HCT116 (cell line): ENCODE measurements at regions not wholly inside any gene's neighbourhood (a gene's known extent, or its start where the extent isn't known, plus 50 kb on each side); places are given as distances from the start of the nearest gene placed in this dataset.

ENCODE experiments used
- CEBPB ChIP-seq: IDR thresholded peaks from 2 replicates; pipeline ENCODE4 v1.6.1; 2012; ENCODE audit warnings: low read depth
- CTCF ChIP-seq, 3 experiments: fragments of 200-600 bp in 1 of 3; sonication (generic) in 1 of 3; IDR thresholded peaks in 2 of 3; conservative IDR thresholded peaks in 1 of 3; 2 replicates each; pipeline ENCODE4 v1.5.1; 2012 to 2017; ENCODE audit warnings: low read depth in 2 of 3, low read length in 2 of 3, antibody characterized with exemption in 1 of 3, borderline replicate concordance in 1 of 3, control low read depth in 1 of 3, mild to moderate bottlenecking in 1 of 3, mixed read lengths in 1 of 3, mixed run types in 1 of 3, moderate library complexity in 1 of 3; ENCODE audit not compliant: insufficient read depth in 1 of 3
- EGR1 ChIP-seq: IDR thresholded peaks from 2 replicates; pipeline ENCODE4 v1.6.1; 2012; ENCODE audit warnings: low read depth
- EZH2 ChIP-seq: fragments of 200-600 bp; sonication (generic); IDR thresholded peaks from 2 replicates; pipeline ENCODE4 v1.6.1; 2017; ENCODE audit warnings: antibody characterized with exemption, mixed run types
- EZH2phosphoT487 ChIP-seq: fragments of 200-600 bp; IDR thresholded peaks from 2 replicates; pipeline ENCODE4 v1.6.1; 2018; ENCODE audit warnings: antibody characterized with exemption, borderline replicate concordance
- JUND ChIP-seq: IDR thresholded peaks from 2 replicates; pipeline ENCODE4 v1.6.1; 2012
- MAX ChIP-seq: IDR thresholded peaks from 2 replicates; pipeline ENCODE4 v1.6.1; 2012
- POLR2A ChIP-seq: IDR thresholded peaks from 2 replicates; pipeline ENCODE4 v1.7.0; 2011; ENCODE audit warnings: borderline replicate concordance; ENCODE audit not compliant: insufficient read depth, insufficient read length; ENCODE audit errors: extremely low read depth
- POLR2AphosphoS5 ChIP-seq: IDR thresholded peaks from 2 replicates; pipeline ENCODE4 v1.6.1; 2011; ENCODE audit warnings: mild to moderate bottlenecking, low read depth, low read length, moderate library complexity
- RAD21 ChIP-seq: IDR thresholded peaks from 2 replicates; pipeline ENCODE4 v1.6.1; 2012; ENCODE audit warnings: low read depth, mild to moderate bottlenecking
- REST ChIP-seq: IDR thresholded peaks from 2 replicates; pipeline ENCODE4 v1.6.1; 2012; ENCODE audit warnings: low read depth
- SIN3A ChIP-seq: IDR thresholded peaks from 2 replicates; pipeline ENCODE4 v1.6.1; 2012; ENCODE audit warnings: low read depth
- TCF7L2 ChIP-seq: IDR thresholded peaks from 2 replicates; pipeline ENCODE4 v1.7.0; 2011; ENCODE audit warnings: borderline replicate concordance, inconsistent platforms; ENCODE audit not compliant: insufficient read depth, insufficient read length; ENCODE audit errors: extremely low read depth
- ZBTB33 ChIP-seq: IDR thresholded peaks from 2 replicates; pipeline ENCODE4 v1.6.1; 2011; ENCODE audit warnings: mild to moderate bottlenecking, low read length, moderate library complexity; ENCODE audit not compliant: insufficient replicate concordance; ENCODE audit errors: extremely low read depth

GRCh38 chrX:45765767-45766166 is 565.1 kb upstream of the DIPK2B start:
- no peak for TF ChIP-seq POLR2A
- no peak for TF ChIP-seq CTCF (IDR thresholded peaks at IDR 0.05 in 2 of 3, conservative IDR thresholded peaks at IDR 0.05 in 1 of 3; ENCODE audit: borderline replicate concordance in 1 of 3, insufficient read depth in 1 of 3, low read depth in 2 of 3, low read length in 2 of 3)
- no peak for TF ChIP-seq EZH2phosphoT487
- no peak for TF ChIP-seq SIN3A
- no peak; the same call in 1 of the 2 replicates for TF ChIP-seq POLR2AphosphoS5
- TF ChIP-seq REST, result no peak
- no peak for TF ChIP-seq EZH2
- TF ChIP-seq EGR1, result no peak
- TF ChIP-seq RAD21, result no peak
- TF ChIP-seq MAX, result no peak
- TF ChIP-seq TCF7L2, result no peak
- no peak for TF ChIP-seq ZBTB33
- no peak for TF ChIP-seq CEBPB
- no peak for TF ChIP-seq JUND
